VCaP (cell line): ENCODE measurements at regions not wholly inside any gene's neighbourhood (a gene's known extent, or its start where the extent isn't known, plus 50 kb on each side); places are given as distances from the start of the nearest gene placed in this dataset.

Source experiments
- H3K27ac ChIP-seq: fragments of 450-650 bp; 2 replicates; pipeline ENCODE4 v1.5.1; 2017
- TF ChIP-seq, protein P1 (sequence below): fragments of 450-650 bp; conservative IDR thresholded peaks from 2 replicates; pipeline ENCODE4 v1.5.1; 2017; ENCODE audit warnings: mild to moderate bottlenecking, moderate library complexity

DNA sequence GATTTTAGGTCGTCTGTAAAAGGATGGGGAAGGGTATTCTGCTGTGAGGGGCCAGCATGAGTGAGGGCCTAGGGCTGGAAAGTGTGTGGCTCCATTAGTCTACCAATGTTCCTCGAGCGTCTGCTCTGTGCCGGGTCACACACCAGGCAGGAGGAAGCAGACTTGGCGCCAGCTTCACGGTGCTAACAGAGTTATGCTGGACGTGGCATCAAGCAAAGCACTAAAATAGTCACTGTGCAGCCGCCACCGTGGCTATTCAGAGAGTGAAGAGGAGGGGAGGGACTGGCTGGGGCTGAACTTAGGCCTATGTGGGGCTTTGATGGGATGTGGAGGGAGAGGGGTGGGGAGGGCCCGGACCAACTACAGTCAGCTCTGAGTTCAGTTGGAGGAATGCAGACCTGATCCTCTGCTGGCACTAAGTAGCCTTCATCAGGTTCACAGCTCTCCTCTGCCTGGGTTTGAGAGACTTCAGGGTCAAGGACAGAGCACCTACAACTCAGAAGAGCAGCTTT, 83.9 kb upstream of the MSX1 start:
- TF ChIP-seq, protein P1, sequence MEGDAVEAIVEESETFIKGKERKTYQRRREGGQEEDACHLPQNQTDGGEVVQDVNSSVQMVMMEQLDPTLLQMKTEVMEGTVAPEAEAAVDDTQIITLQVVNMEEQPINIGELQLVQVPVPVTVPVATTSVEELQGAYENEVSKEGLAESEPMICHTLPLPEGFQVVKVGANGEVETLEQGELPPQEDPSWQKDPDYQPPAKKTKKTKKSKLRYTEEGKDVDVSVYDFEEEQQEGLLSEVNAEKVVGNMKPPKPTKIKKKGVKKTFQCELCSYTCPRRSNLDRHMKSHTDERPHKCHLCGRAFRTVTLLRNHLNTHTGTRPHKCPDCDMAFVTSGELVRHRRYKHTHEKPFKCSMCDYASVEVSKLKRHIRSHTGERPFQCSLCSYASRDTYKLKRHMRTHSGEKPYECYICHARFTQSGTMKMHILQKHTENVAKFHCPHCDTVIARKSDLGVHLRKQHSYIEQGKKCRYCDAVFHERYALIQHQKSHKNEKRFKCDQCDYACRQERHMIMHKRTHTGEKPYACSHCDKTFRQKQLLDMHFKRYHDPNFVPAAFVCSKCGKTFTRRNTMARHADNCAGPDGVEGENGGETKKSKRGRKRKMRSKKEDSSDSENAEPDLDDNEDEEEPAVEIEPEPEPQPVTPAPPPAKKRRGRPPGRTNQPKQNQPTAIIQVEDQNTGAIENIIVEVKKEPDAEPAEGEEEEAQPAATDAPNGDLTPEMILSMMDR: no peak
- no peak overlapping the region for H3K27ac ChIP-seq

DNA sequence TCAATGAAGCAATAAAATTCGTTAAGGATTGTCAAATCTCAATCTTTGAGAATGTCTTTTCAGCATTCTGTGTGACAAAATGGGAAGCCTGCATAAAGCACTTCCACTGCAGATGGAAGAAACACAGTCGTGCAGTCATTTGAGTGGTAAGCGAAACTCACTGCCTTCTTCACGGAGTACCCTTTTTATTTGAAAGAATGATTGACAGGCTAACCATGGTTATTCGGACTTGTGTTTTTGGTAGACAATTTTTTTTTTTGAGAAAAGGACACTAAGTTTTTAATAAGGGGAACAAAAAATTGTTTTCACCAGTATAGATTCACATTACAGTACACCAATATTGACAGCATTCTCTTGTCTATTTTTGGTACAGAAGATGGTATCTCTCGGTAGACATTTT, 86.9 kb upstream of the MSX1 start:
- peak overlapping the region; percentile 34; the same call in 1 of the 2 replicates for H3K27ac ChIP-seq
- TF ChIP-seq, protein P1: no peak

DNA sequence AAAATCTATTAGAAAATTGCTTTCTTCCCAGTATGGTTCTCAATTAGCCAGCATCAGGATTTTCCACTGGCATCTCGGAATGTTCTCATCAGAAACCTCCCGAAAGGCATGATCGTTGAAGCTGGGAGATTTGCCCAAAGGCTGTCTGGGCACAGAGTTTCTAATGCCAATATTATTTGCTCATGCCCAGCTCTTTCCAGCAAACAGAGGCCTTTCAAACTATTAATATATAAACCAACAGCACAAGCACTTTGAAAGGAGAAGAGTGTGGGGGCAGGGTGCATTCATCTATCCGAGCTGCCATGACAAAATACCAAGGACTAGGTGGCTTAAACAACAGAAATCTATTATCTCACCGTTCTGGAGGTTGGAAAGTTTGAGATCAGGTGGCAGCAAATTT, 88.3 kb upstream of the MSX1 start:
- no peak overlapping the region for H3K27ac ChIP-seq
- TF ChIP-seq, protein P1: no peak

DNA sequence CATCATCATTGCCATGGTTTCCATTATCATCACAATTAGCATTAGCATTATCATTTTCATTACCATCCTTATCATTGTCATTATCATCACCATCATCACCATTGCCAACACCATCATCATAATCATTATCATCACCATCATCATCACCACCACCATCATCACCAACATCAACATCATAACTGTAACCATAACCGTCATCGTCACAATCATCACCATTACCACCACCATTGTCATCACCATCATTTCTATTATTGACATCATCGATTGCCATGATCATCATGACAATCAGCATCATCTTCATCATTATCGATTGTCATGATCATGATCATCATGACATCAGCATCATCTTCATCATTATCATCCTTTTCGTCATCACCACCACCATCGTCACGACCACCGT, 88.9 kb upstream of the MSX1 start:
- H3K27ac ChIP-seq: no peak overlapping the region
- TF ChIP-seq, protein P1: no peak

DNA sequence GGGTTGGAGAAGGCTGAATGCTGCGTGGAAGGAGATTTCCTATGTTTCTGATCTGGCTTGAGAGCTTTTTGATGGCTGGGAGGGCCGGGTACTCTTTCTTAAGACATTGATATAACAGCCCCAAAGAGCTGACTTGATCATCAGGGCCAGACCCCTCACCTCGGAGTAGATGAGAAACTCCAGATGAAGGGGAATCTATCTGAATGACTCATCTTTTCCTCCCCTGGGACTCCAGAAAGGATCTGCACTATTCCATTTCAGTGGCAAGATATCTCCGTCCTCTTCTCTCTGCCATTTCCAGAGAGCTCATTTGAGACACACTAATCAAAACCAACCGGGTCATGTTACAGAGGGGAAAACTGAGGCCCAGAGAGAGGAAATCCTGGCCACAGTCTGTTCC, 92.9 kb upstream of the MSX1 start:
- TF ChIP-seq, protein P1: no peak
- no peak overlapping the region for H3K27ac ChIP-seq

DNA sequence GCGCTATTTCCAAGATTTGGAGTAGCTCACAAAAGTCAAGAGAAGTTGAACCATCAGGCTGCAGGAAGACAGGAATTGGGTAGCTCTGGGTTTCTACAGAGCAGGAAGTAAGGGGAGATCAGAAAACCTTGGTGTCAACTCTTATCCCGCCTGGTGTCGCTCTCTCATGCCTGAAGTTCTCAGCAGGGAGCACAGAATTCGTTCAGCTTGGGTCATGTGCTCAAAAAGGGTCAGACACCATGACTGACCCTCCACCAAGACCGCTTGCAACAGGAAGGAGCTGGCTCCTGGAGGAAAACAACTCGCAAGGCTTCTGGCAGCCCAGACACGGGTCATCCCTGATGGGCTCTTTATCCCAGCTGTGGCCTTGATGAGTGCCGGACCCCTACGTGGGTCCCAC, 93.7 kb upstream of the MSX1 start:
- no peak overlapping the region for H3K27ac ChIP-seq
- TF ChIP-seq, protein P1: no peak

DNA sequence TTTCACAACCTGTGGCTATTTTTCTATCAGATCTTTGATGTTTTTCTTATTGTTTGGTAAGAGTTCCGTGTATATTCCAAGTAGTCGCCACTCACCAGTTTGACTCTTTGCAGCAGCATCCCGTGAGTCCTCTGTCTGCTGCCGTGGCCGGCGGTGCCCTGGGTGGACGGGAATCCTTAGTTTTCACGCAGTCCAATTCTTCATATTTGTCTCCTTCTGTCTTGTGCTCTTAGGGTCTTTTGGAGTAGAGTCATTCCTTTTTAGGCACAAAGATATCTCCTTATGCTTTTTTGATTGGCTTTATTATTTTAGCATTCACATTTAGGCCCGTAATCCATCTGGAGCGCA, 94.9 kb upstream of the MSX1 start:
- TF ChIP-seq, protein P1: no peak
- no peak overlapping the region for H3K27ac ChIP-seq
